ENCODE measurements at regions not wholly inside any gene's neighbourhood (a gene's known extent, or its start where the extent isn't known, plus 50 kb on each side); places are given as distances from the start of the nearest gene placed in this dataset.

GRCh38 chr1:219304227-219305226, 130.8 kb downstream of the LYPLAL1 start:
- DNase-seq, result no peak

- DNase-seq, result no peak
These were observed 129.0 kb downstream of the LYPLAL1 start for GRCh38 chr1:219302697-219303096.

GRCh38 chr1:219299420-219299819, 125.7 kb downstream of the LYPLAL1 start:
- DNase-seq, result no peak

- no peak for DNase-seq
These were observed 125.0 kb downstream of the LYPLAL1 start for GRCh38 chr1:219298571-219299148.

- DNase-seq, result no peak
These were observed 123.0 kb downstream of the LYPLAL1 start for GRCh38 chr1:219296430-219297355.

GRCh38 chr1:219294251-219294650, 120.6 kb downstream of the LYPLAL1 start:
- DNase-seq, result no peak

GRCh38 chr1:219293410-219293809, 119.7 kb downstream of the LYPLAL1 start:
- no peak for DNase-seq

GRCh38 chr1:219292999-219293398, 119.3 kb downstream of the LYPLAL1 start:
- no peak for DNase-seq

- DNase-seq, result no peak
These were observed 118.7 kb downstream of the LYPLAL1 start for GRCh38 chr1:219292341-219292740.

GRCh38 chr1:219289171-219289570, 115.5 kb downstream of the LYPLAL1 start:
- no peak for DNase-seq

GRCh38 chr1:219283541-219283940, 109.9 kb downstream of the LYPLAL1 start:
- no peak for DNase-seq

- no peak for DNase-seq
These were observed 108.2 kb downstream of the LYPLAL1 start for GRCh38 chr1:219281831-219282230.

GRCh38 chr1:219279017-219279770, 105.5 kb downstream of the LYPLAL1 start:
- no peak for DNase-seq

- no peak for DNase-seq
These were observed 104.6 kb downstream of the LYPLAL1 start for GRCh38 chr1:219278288-219278687.

GRCh38 chr1:219277304-219278105, 103.8 kb downstream of the LYPLAL1 start:
- DNase-seq, result no peak

- no peak for DNase-seq
These were observed 102.5 kb downstream of the LYPLAL1 start for GRCh38 chr1:219276049-219276738.

- no peak for DNase-seq
These were observed 99.5 kb downstream of the LYPLAL1 start for GRCh38 chr1:219273088-219273686.

GRCh38 chr1:219271818-219272535, 98.3 kb downstream of the LYPLAL1 start:
- DNase-seq, result no peak

- DNase-seq, result no peak
These were observed 95.5 kb downstream of the LYPLAL1 start for GRCh38 chr1:219269171-219269570.

GRCh38 chr1:219266524-219266923, 92.8 kb downstream of the LYPLAL1 start:
- DNase-seq, result no peak

All from stimulated activated CD4-positive, alpha-beta T cell treated with anti-CD3 and anti-CD28 coated beads, Interleukin-15, amount 100 ng/mL, for 24 hours (primary cell).